Panc1 (cell line): ENCODE measurements at regions not wholly inside any gene's neighbourhood (a gene's known extent, or its start where the extent isn't known, plus 50 kb on each side); places are given as distances from the start of the nearest gene placed in this dataset.
"Not testable (repeated sequence)": the region's sequence is repeated elsewhere in the genome, so short reads cannot be mapped to it uniquely, and the experiment has no call there.

Source experiments
- ATAC-seq: fragments of 200-7000 bp; cut with Tn5 transposase; 2 replicates; pipeline ENCODE4 v1.9.1; 2020; ENCODE audit warnings: mild to moderate bottlenecking, moderate library complexity
- BruUV-seq: library from RNA; stranded (reverse); fragments of 400-500 nt; replicated peaks from 2 replicates; lab custom pipeline; 2021; lab: Mats Ljungman, UMichigan
- CTCF ChIA-PET: fragments of 300-600 bp; sonication (Branson Sonifier 250); formaldehyde crosslinking; loops from one replicate; lab custom pipeline; 2022; ENCODE audit warnings: antibody characterized with exemption; lab: Charles Lee
- POLR2A ChIA-PET: fragments of 300-600 bp; sonication (Branson Sonifier 250); formaldehyde crosslinking; loops from one replicate; lab custom pipeline; 2022; ENCODE audit warnings: antibody characterized with exemption; lab: Charles Lee
- DNase-seq: peaks from one replicate; pipeline ENCODE4 v3.0.0-alpha.2; 2010; ENCODE audit warnings: low read depth, low spot score
- H3K27ac ChIP-seq: 2 replicates; pipeline ENCODE4 v1.5.1; 2011; ENCODE audit warnings: mild to moderate bottlenecking, low read length, inconsistent platforms
- H3K27me3 ChIP-seq: fragments of 200-500 bp; sonication (Bioruptor generic); 2 replicates; pipeline ENCODE4 v1.6.0; 2014; ENCODE audit warnings: low read length, inconsistent platforms; ENCODE audit not compliant: control insufficient read depth, insufficient read depth
- H3K36me3 ChIP-seq: fragments of 200-500 bp; sonication (Bioruptor generic); 2 replicates; pipeline ENCODE4 v1.5.1; 2014; ENCODE audit warnings: inconsistent platforms, mild to moderate bottlenecking, low read length, moderate library complexity; ENCODE audit not compliant: control insufficient read depth, insufficient read depth
- H3K4me1 ChIP-seq: 2 replicates; pipeline ENCODE4 v1.5.1; 2011; ENCODE audit warnings: inconsistent platforms, mild to moderate bottlenecking, low read length, moderate library complexity; ENCODE audit not compliant: control insufficient read depth, insufficient read depth
- H3K4me3 ChIP-seq, 2 experiments: 2 replicates each; pipeline ENCODE4 v1.5.1; 2011 to 2012; ENCODE audit warnings: low read depth in 2 of 2, low read length in 2 of 2, mild to moderate bottlenecking in 2 of 2, inconsistent platforms in 1 of 2, moderate library complexity in 1 of 2
- H3K9me3 ChIP-seq: fragments of 200-500 bp; sonication (Bioruptor generic); 2 replicates; pipeline ENCODE4 v1.5.1; 2014; ENCODE audit warnings: low read depth, mild to moderate bottlenecking, inconsistent platforms, low read length, moderate library complexity; ENCODE audit not compliant: control insufficient read depth, insufficient read depth
- POLR2AphosphoS5 ChIP-seq: IDR thresholded peaks from 2 replicates; pipeline ENCODE4 v1.6.1; 2012; ENCODE audit warnings: mild to moderate bottlenecking, low read depth, low read length, moderate library complexity
- SIN3A ChIP-seq: IDR thresholded peaks from 2 replicates; pipeline ENCODE4 v1.6.1; 2012; ENCODE audit warnings: low read depth, mild to moderate bottlenecking, low read length, moderate library complexity, borderline replicate concordance; ENCODE audit not compliant: insufficient read depth
- TCF7L2 ChIP-seq: IDR thresholded peaks from 2 replicates; pipeline ENCODE4 v1.6.1; 2011; ENCODE audit warnings: mild to moderate bottlenecking, low read depth, low read length, inconsistent platforms
- in situ Hi-C: cut with HindIII; loops from 2 replicates; pipeline ENCODE4 v1.10.0; 2016; ENCODE audit warnings: low sequenced_read_pairs, low pct_unique_long_range_greater_than_20kb
- intact Hi-C: fragments of 100-400 bp; cut with micrococcal nuclease; formaldehyde crosslinking; loops from one replicate; pipeline ENCODE4 v1.10.0; 2022; ENCODE audit not compliant: unreplicated experiment
- TF ChIP-seq, protein P1 (sequence below): fragments of 450-650 bp; IDR thresholded peaks from 2 replicates; pipeline ENCODE4 v1.5.1; 2017; ENCODE audit warnings: mild to moderate bottlenecking
- TF ChIP-seq, protein P2 (sequence below), 2 experiments: IDR thresholded peaks; 2 replicates each; pipeline ENCODE4 v1.6.1; 2011 to 2012; ENCODE audit warnings: low read depth in 2 of 2, control low read depth in 1 of 2, low read length in 1 of 2, mild to moderate bottlenecking in 1 of 2, moderate library complexity in 1 of 2; ENCODE audit not compliant: insufficient read depth in 1 of 2

- H3K27ac ChIP-seq, result no peak overlapping the region
- CTCF ChIA-PET, result no interaction called here
- ATAC-seq, result no peak
- intact Hi-C loops (no loop called here), in situ Hi-C loops (no loop called here)
- TF ChIP-seq TCF7L2 (no peak), SIN3A (no peak)
- TF ChIP-seq, protein P1, sequence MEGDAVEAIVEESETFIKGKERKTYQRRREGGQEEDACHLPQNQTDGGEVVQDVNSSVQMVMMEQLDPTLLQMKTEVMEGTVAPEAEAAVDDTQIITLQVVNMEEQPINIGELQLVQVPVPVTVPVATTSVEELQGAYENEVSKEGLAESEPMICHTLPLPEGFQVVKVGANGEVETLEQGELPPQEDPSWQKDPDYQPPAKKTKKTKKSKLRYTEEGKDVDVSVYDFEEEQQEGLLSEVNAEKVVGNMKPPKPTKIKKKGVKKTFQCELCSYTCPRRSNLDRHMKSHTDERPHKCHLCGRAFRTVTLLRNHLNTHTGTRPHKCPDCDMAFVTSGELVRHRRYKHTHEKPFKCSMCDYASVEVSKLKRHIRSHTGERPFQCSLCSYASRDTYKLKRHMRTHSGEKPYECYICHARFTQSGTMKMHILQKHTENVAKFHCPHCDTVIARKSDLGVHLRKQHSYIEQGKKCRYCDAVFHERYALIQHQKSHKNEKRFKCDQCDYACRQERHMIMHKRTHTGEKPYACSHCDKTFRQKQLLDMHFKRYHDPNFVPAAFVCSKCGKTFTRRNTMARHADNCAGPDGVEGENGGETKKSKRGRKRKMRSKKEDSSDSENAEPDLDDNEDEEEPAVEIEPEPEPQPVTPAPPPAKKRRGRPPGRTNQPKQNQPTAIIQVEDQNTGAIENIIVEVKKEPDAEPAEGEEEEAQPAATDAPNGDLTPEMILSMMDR, result no peak
- POLR2A ChIA-PET, result no interaction called here
- no peak overlapping the region for H3K4me3 ChIP-seq
- H3K4me1 ChIP-seq, result no peaks in the 10 kb centered on the region; the same call in 1 of the 2 replicates
- no peaks in the 10 kb centered on the region for H3K27me3 ChIP-seq
- no TSS peak for BruUV-seq
- no peak for DNase-seq
- no peaks in the 10 kb centered on the region for H3K9me3 ChIP-seq
- H3K36me3 ChIP-seq, result no peaks in the 10 kb centered on the region
Observed at GRCh38 chr2:187693923-187694322, 139.7 kb upstream of the TFPI start.

DNA sequence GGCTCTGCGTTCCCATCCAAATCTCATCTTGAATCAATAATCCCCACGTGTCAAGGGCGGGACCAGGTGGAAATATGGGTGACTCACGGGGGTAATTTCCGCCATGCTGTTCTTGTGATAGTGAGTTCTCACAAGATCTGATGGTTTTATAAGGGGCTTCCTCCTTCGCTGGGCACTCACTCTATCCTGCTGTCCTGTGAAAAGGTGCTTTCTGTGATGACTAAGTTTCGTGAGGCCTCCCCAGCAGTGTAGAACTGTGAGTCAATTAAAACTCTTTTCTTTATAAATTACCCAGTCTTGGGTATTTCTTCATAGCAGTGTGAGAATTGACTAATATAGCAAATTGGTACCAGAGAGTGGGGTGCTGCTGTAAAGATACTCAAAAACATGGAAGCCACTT lies 142.4 kb upstream of the TFPI start:
- H3K4me3 ChIP-seq, H3K9me3 ChIP-seq, CTCF ChIA-PET, H3K4me1 ChIP-seq, ATAC-seq, H3K27me3 ChIP-seq, H3K36me3 ChIP-seq, intact Hi-C loops, in situ Hi-C loops, POLR2A ChIA-PET, H3K27ac ChIP-seq, BruUV-seq, DNase-seq: not testable (repeated sequence)

DNA sequence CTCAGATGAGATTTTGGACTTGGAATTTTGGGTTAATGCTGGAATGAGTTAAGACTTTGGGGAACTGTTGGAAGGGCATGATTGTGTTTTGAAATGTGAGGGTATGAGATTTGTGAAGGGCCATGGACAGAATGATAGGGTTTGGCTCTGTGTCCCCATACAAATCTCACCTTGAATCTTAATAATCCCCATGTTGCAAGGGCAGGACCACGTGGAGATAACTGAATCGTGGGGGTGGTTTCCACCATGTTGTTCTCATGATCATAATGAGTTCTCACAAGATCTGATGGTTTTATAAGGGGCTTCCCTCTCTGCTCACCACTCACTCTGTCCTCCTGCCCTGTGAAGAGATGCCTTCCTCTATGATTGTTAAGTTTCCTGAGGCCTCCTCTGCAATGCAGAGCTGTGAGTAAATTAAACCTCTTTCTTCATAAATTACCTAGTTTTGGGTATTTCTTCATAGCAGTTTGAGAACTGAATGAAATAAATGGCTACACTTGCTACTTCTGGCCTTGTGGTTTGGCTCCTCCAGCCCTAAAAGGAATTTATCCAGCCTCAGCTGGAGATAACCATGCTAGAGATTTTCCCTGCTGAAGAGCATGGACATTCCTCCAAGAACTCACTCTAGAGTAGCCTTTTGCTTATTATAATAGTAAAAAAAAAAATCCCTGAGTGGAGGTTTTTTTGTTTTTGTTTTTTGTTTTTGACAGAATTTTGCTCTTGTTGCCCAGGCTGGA lies 144.3 kb upstream of the TFPI start:
- Histone ChIP-seq H3K9me3 (no peaks in the 10 kb centered on the region), H3K27ac (no peak overlapping the region), H3K27me3 (no peaks in the 10 kb centered on the region), H3K36me3 (no peaks in the 10 kb centered on the region), H3K4me1 (no peaks in the 10 kb centered on the region), H3K4me3 (no peak overlapping the region)
- in situ Hi-C loops, result no loop called here
- ATAC-seq (no peak), DNase-seq (no peak)
- BruUV-seq, result no TSS peak
- TF ChIP-seq, protein P1, result no peak
- no peak for TF ChIP-seq POLR2AphosphoS5
- TF ChIP-seq, protein P2, sequence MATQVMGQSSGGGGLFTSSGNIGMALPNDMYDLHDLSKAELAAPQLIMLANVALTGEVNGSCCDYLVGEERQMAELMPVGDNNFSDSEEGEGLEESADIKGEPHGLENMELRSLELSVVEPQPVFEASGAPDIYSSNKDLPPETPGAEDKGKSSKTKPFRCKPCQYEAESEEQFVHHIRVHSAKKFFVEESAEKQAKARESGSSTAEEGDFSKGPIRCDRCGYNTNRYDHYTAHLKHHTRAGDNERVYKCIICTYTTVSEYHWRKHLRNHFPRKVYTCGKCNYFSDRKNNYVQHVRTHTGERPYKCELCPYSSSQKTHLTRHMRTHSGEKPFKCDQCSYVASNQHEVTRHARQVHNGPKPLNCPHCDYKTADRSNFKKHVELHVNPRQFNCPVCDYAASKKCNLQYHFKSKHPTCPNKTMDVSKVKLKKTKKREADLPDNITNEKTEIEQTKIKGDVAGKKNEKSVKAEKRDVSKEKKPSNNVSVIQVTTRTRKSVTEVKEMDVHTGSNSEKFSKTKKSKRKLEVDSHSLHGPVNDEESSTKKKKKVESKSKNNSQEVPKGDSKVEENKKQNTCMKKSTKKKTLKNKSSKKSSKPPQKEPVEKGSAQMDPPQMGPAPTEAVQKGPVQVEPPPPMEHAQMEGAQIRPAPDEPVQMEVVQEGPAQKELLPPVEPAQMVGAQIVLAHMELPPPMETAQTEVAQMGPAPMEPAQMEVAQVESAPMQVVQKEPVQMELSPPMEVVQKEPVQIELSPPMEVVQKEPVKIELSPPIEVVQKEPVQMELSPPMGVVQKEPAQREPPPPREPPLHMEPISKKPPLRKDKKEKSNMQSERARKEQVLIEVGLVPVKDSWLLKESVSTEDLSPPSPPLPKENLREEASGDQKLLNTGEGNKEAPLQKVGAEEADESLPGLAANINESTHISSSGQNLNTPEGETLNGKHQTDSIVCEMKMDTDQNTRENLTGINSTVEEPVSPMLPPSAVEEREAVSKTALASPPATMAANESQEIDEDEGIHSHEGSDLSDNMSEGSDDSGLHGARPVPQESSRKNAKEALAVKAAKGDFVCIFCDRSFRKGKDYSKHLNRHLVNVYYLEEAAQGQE (IDR thresholded peaks at IDR 0.05; ENCODE audit: insufficient read depth in 1 of 2, low read depth in 2 of 2, low read length in 1 of 2), result no peak
- no peak for TF ChIP-seq TCF7L2
- no peak for TF ChIP-seq SIN3A
- ChIA-PET POLR2A (no interaction called here), CTCF (no interaction called here)
- intact Hi-C loops, result no loop called here
